Naive B cell (primary cell): ENCODE measurements at regions not wholly inside any gene's neighbourhood (a gene's known extent, or its start where the extent isn't known, plus 50 kb on each side); places are given as distances from the start of the nearest gene placed in this dataset.

Source experiments
- ATAC-seq, 2 donors: fragments of 150-1000 bp; cut with Tn5 transposase; 2 replicates each; pipeline ENCODE4 v1.10.0; 2021; ENCODE audit warnings: low read depth in 2 of 2, mild to moderate bottlenecking in 2 of 2, moderate library complexity in 2 of 2
- DNase-seq: peaks from one replicate; pipeline ENCODE4 v3.0.0; 2022
- H3K27ac Mint-ChIP-seq, 6 donors: one replicate each; pipeline ENCODE4 v1.8.0; 2020 to 2022; ENCODE audit warnings: mild to moderate bottlenecking in 6 of 6, mixed read lengths in 6 of 6, moderate library complexity in 5 of 6, inconsistent platforms in 2 of 6
- H3K27me3 Mint-ChIP-seq, 3 donors: one replicate each; pipeline ENCODE4 v1.8.0; 2021 to 2022; ENCODE audit warnings: mixed read lengths in 3 of 3, mild to moderate bottlenecking in 1 of 3
- H3K36me3 Mint-ChIP-seq, 2 donors: one replicate each; pipeline ENCODE4 v1.8.0; 2020 to 2022; ENCODE audit warnings: mixed read lengths in 2 of 2, inconsistent platforms in 1 of 2, mild to moderate bottlenecking in 1 of 2
- H3K4me1 Mint-ChIP-seq, 3 donors: one replicate each; pipeline ENCODE4 v1.8.0; 2020 to 2022; ENCODE audit warnings: mixed read lengths in 3 of 3, inconsistent platforms in 1 of 3, mild to moderate bottlenecking in 1 of 3, moderate library complexity in 1 of 3
- H3K4me3 Mint-ChIP-seq, 8 donors: one replicate each; pipeline ENCODE4 v1.8.0; 2020 to 2022; ENCODE audit warnings: mild to moderate bottlenecking in 8 of 8, mixed read lengths in 8 of 8, moderate library complexity in 8 of 8, inconsistent platforms in 2 of 8
- H3K9me3 Mint-ChIP-seq, 7 donors: one replicate each; pipeline ENCODE4 v1.8.0; 2020 to 2022; ENCODE audit warnings: mixed read lengths in 7 of 7, mild to moderate bottlenecking in 5 of 7, inconsistent platforms in 2 of 7, moderate library complexity in 1 of 7

- H3K9me3 Mint-ChIP-seq = peaks cover 0 to 2% (median 0%) of the 10 kb centered on the region in 7 donors
- ATAC-seq = no peak
- H3K4me3 Mint-ChIP-seq = no peak overlapping the region
- H3K36me3 Mint-ChIP-seq = no peaks in the 10 kb centered on the region
- no peaks in the 10 kb centered on the region for H3K4me1 Mint-ChIP-seq
- peaks cover 0 to 8% (median 0%) of the 10 kb centered on the region in 3 donors for H3K27me3 Mint-ChIP-seq
- H3K27ac Mint-ChIP-seq = no peak overlapping the region
- no peak for DNase-seq
These were observed 62.7 kb upstream of the GATA6 start for GRCh38 chr18:22106536-22107292.

- Mint-ChIP-seq H3K9me3 (no peaks in the 10 kb centered on the region), H3K36me3 (no peaks in the 10 kb centered on the region), H3K4me3 (no peak overlapping the region), H3K27me3 (peaks cover 0 to 7% (median 4%) of the 10 kb centered on the region in 3 donors), H3K4me1 (no peaks in the 10 kb centered on the region), H3K27ac (no peak overlapping the region)
- no peak for ATAC-seq
- no peak for DNase-seq
These were observed 60.7 kb upstream of the GATA6 start for GRCh38 chr18:22108674-22109073.

GRCh38 chr18:22109535-22109934 is 59.9 kb upstream of the GATA6 start:
- no peak for ATAC-seq
- Mint-ChIP-seq H3K36me3 (no peaks in the 10 kb centered on the region), H3K27ac (no peak overlapping the region), H3K9me3 (no peaks in the 10 kb centered on the region), H3K27me3 (peaks cover 0 to 4% (median 0%) of the 10 kb centered on the region in 3 donors), H3K4me3 (no peak overlapping the region), H3K4me1 (no peaks in the 10 kb centered on the region)
- no peak for DNase-seq

- Mint-ChIP-seq H3K27ac (no peak overlapping the region), H3K27me3 (peaks cover 0 to 4% (median 4%) of the 10 kb centered on the region in 3 donors), H3K4me3 (no peak overlapping the region), H3K36me3 (no peaks in the 10 kb centered on the region), H3K9me3 (no peaks in the 10 kb centered on the region), H3K4me1 (no peaks in the 10 kb centered on the region)
- DNase-seq (no peak), ATAC-seq (no peak)
These were observed 58.9 kb upstream of the GATA6 start for GRCh38 chr18:22110461-22110924.

- ATAC-seq (no peak), DNase-seq (no peak)
- Mint-ChIP-seq H3K36me3 (no peaks in the 10 kb centered on the region), H3K9me3 (no peaks in the 10 kb centered on the region), H3K27ac (no peak overlapping the region), H3K4me3 (no peak overlapping the region), H3K4me1 (no peaks in the 10 kb centered on the region), H3K27me3 (peaks cover 0 to 9% (median 7%) of the 10 kb centered on the region in 3 donors)
These were observed 57.2 kb upstream of the GATA6 start for GRCh38 chr18:22112215-22112614.

- no peaks in the 10 kb centered on the region for H3K4me1 Mint-ChIP-seq
- DNase-seq = no peak
- H3K4me3 Mint-ChIP-seq = no peak overlapping the region
- no peaks in the 10 kb centered on the region for H3K36me3 Mint-ChIP-seq
- no peaks in the 10 kb centered on the region for H3K9me3 Mint-ChIP-seq
- no peak overlapping the region for H3K27ac Mint-ChIP-seq
- no peak for ATAC-seq
- H3K27me3 Mint-ChIP-seq = peaks cover 0 to 9% (median 7%) of the 10 kb centered on the region in 3 donors
These were observed 56.1 kb upstream of the GATA6 start for GRCh38 chr18:22113144-22113844.

- H3K36me3 Mint-ChIP-seq = no peaks in the 10 kb centered on the region
- no peak overlapping the region for H3K4me3 Mint-ChIP-seq
- no peak overlapping the region for H3K27ac Mint-ChIP-seq
- no peak for DNase-seq
- H3K9me3 Mint-ChIP-seq = peaks cover 0 to 7% (median 0%) of the 10 kb centered on the region in 7 donors
- ATAC-seq = no peak
- H3K27me3 Mint-ChIP-seq = peaks cover 0 to 9% (median 7%) of the 10 kb centered on the region in 3 donors
- H3K4me1 Mint-ChIP-seq = no peaks in the 10 kb centered on the region
These were observed 54.7 kb upstream of the GATA6 start for GRCh38 chr18:22114526-22115321.

- ATAC-seq (no peak), DNase-seq (no peak)
- Mint-ChIP-seq H3K27ac (no peak overlapping the region), H3K36me3 (no peaks in the 10 kb centered on the region), H3K4me1 (no peaks in the 10 kb centered on the region), H3K27me3 (peaks cover 0 to 9% (median 7%) of the 10 kb centered on the region in 3 donors), H3K9me3 (peaks cover 0 to 10% (median 0%) of the 10 kb centered on the region in 7 donors), H3K4me3 (no peak overlapping the region)
These were observed 53.8 kb upstream of the GATA6 start for GRCh38 chr18:22115573-22115972.
